Left lung (tissue), 4 donors: ENCODE measurements at regions not wholly inside any gene's neighbourhood (a gene's known extent, or its start where the extent isn't known, plus 50 kb on each side); places are given as distances from the start of the nearest gene placed in this dataset.

Source experiments
- ATAC-seq: fragments of 200-7000 bp; cut with Tn5 transposase; one replicate; pipeline ENCODE4 v1.9.1; 2020; ENCODE audit warnings: moderate library complexity
- DNase-seq, 4 donors: peaks; one replicate each; pipeline ENCODE4 v3.0.0-alpha.2; 2013 to 2020
- H3K27ac ChIP-seq, 2 donors: fragments of 200-600 bp; sonication (generic) in 1 of 2; one replicate each; pipeline versions ENCODE4 v1.5.0 to v1.8.0; 2020 to 2021
- H3K27me3 ChIP-seq, 2 donors: fragments of 200-600 bp; sonication (generic) in 1 of 2; one replicate each; pipeline versions ENCODE4 v1.5.0 to v1.8.0; 2020 to 2021
- H3K36me3 ChIP-seq, 2 donors: fragments of 200-600 bp; sonication (generic) in 1 of 2; one replicate each; pipeline versions ENCODE4 v1.5.0 to v1.8.0; 2020 to 2021
- H3K4me1 ChIP-seq, 2 donors: fragments of 200-600 bp; one replicate each; pipeline ENCODE4 v1.8.0; 2021
- H3K4me3 ChIP-seq, 2 donors: fragments of 200-600 bp; sonication (generic) in 1 of 2; one replicate each; pipeline versions ENCODE4 v1.5.0 to v1.8.0; 2020 to 2021; ENCODE audit warnings: mild to moderate bottlenecking in 1 of 2
- H3K9me3 ChIP-seq, 2 donors: fragments of 200-600 bp; sonication (generic) in 1 of 2; one replicate each; pipeline versions ENCODE4 v1.5.0 to v1.8.0; 2020 to 2021
- intact Hi-C, 2 donors: fragments of 100-400 bp; cut with DNase I; formaldehyde crosslinking; loops; one replicate each; pipeline versions ENCODE4 v1.11.2 to v1.14.2; 2022
- TF ChIP-seq, protein P1 (sequence below), 2 donors: fragments of 200-600 bp; sonication (generic) in 1 of 2; IDR thresholded peaks; one replicate each; pipeline versions ENCODE4 v1.5.0 to v1.8.0; 2021; ENCODE audit warnings: antibody characterized with exemption in 2 of 2
- donor health status: DM: no; HTN: yes; CAD: no.
- donor health status: DM: no; HTN: no; CAD: no.

DNA sequence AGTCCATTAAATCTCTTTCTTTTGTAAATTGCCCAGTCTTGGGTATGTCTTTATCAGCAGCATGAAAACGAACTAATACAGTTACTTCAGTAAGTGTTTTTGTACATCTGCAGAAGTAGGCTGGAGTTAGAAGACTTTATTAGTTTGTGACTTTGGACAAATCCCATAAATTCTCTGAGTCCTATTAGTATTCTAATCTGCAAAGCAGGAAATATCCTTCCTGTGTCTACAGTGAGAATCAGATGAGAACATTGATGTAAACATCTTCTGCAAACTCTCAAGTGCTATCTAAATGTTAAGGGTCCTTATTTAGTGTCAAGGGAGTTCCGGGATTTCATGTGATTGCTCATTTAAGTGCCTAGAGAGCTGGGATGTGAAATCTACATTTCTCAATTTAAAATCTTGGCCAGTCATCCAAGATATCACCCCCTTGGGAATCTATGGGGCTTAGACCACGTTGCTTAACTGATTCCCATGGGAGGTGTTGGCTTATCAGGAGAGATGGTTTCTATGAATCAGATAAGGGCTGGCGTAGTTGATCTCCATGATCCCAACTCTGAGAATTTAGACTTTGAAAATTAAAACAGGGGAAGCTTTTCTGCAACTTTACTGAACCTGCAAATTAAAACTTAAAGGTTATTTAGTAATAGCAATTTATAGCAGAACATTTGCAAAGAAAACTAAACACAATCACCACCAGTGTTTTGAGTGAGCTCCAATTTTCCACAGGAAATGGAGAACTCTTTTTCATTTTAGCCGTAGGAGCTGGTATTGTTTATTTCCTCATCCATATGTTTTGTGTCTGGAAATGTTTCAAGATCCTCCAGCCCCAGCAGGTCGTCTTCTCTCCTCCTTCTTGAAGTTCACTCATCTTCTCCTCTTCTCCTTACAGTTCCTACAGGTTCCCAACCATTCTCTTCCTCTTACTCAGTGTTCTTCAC lies 241.6 kb upstream of the CD180 start:
- H3K27me3 ChIP-seq = no peaks in the 10 kb centered on the region
- H3K9me3 ChIP-seq = no peaks in the 10 kb centered on the region
- ATAC-seq (peak; percentile 30), DNase-seq (peak in 2 of 4 donors; percentile 23 to 30)
- peaks cover 0 to 5% of the 10 kb centered on the region in 2 donors for H3K4me1 ChIP-seq
- H3K4me3 ChIP-seq = no peak overlapping the region
- H3K27ac ChIP-seq = no peak overlapping the region
- intact Hi-C loops = no loop called here
- no peaks in the 10 kb centered on the region for H3K36me3 ChIP-seq
- TF ChIP-seq, protein P1, sequence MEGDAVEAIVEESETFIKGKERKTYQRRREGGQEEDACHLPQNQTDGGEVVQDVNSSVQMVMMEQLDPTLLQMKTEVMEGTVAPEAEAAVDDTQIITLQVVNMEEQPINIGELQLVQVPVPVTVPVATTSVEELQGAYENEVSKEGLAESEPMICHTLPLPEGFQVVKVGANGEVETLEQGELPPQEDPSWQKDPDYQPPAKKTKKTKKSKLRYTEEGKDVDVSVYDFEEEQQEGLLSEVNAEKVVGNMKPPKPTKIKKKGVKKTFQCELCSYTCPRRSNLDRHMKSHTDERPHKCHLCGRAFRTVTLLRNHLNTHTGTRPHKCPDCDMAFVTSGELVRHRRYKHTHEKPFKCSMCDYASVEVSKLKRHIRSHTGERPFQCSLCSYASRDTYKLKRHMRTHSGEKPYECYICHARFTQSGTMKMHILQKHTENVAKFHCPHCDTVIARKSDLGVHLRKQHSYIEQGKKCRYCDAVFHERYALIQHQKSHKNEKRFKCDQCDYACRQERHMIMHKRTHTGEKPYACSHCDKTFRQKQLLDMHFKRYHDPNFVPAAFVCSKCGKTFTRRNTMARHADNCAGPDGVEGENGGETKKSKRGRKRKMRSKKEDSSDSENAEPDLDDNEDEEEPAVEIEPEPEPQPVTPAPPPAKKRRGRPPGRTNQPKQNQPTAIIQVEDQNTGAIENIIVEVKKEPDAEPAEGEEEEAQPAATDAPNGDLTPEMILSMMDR (IDR thresholded peaks at IDR 0.05) = no peak

DNA sequence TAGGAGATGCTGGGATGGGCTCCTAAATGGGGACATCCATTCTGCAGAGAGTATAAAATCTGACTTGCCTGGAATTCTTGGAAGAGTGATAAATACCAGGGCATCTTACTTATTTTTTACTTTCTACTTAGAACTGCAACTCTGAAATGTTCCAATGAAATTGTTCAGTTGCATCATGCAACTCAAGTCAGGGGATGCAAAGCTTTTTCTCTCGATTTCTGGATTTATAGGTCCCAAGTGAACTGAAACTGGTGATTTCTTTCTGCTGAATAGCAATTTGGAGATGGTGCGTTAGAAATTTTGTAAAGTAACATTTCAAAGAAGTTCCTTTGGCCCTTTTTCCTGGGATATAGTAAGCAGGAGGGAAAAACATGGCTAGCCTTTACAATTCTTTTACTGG lies 238.4 kb upstream of the CD180 start:
- TF ChIP-seq, protein P1 (IDR thresholded peaks at IDR 0.05) = no peak

DNA sequence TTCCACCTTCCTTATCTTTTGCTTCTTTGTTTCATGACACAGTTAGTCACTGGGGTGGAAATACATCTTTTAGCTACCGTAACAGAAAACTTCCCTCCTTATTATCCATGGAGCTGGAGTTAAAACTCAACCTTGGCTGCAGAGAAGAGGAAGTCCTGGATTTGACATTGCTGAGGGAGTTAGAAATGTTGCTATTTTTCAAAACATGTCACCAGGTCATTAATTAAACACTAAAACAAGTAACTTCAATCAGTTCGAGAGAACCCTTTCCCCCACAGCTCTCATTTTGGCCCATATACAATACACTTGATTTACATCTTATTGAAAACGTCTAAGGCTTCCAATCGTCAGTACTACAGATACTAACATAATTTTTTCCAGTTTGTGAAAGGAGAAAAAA lies 237.9 kb upstream of the CD180 start:
- ATAC-seq (no peak), DNase-seq (no peak)
- Histone ChIP-seq H3K27ac (no peak overlapping the region), H3K36me3 (no peaks in the 10 kb centered on the region), H3K27me3 (no peaks in the 10 kb centered on the region), H3K4me3 (no peak overlapping the region), H3K4me1 (peaks cover 0 to 5% of the 10 kb centered on the region in 2 donors), H3K9me3 (no peaks in the 10 kb centered on the region)
- intact Hi-C loops = no loop called here
- TF ChIP-seq, protein P1 (IDR thresholded peaks at IDR 0.05) = no peak

More for the DNA sequence above, 238.4 kb upstream of the CD180 start:
- no peak for DNase-seq
- no peak for ATAC-seq
- intact Hi-C loops = no loop called here
- H3K4me3 ChIP-seq = no peak overlapping the region
- no peaks in the 10 kb centered on the region for H3K9me3 ChIP-seq
- no peaks in the 10 kb centered on the region for H3K27me3 ChIP-seq
- H3K36me3 ChIP-seq = no peaks in the 10 kb centered on the region
- peaks cover 0 to 5% of the 10 kb centered on the region in 2 donors for H3K4me1 ChIP-seq
- H3K27ac ChIP-seq = no peak overlapping the region

DNA sequence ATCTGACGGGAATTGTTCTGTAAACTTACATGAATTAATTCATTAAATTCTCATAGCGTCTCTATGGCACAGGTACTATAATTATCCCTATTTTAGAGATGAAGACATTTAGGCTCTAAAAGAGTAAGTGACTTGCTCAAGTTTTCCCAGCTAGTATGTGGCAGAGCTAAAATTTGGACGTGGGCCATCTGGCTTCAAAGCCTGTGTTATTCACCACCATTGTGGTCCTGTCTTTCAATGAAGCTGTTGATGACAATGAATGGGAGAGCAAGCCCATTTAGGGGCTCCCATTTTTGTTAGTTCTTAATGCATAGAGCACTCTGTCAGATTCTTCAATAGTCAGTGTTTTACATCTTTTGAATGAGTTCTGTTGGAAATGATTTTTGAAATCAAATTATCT lies 236.0 kb upstream of the CD180 start:
- DNase-seq (no peak), ATAC-seq (no peak)
- no peaks in the 10 kb centered on the region for H3K4me1 ChIP-seq
- H3K36me3 ChIP-seq = no peaks in the 10 kb centered on the region
- H3K9me3 ChIP-seq = no peaks in the 10 kb centered on the region
- H3K27ac ChIP-seq = no peak overlapping the region
- TF ChIP-seq, protein P1 (IDR thresholded peaks at IDR 0.05) = no peak
- H3K27me3 ChIP-seq = no peaks in the 10 kb centered on the region
- H3K4me3 ChIP-seq = no peak overlapping the region
- intact Hi-C loops = no loop called here

DNA sequence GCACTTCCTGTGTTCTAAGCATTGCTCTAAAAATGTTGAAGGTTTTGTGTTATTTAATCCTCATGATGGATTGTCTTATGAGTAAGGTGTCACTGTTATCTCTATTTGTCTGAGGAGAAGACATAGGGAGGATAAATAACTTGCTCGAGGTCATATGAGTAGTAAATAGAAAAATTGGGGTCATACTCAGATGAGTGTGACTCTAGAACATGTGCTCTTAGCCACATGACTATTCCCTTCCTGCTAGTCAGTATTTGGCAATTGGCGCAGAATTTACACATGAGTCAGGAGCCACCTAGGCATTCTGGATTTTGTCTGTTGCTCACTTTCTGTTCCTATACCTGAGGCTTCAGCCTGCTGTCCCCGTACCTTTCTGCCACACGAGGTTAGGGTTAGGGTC lies 234.6 kb upstream of the CD180 start:
- no peak overlapping the region for H3K27ac ChIP-seq
- TF ChIP-seq, protein P1 (IDR thresholded peaks at IDR 0.05) = no peak
- DNase-seq (no peak), ATAC-seq (no peak)
- H3K27me3 ChIP-seq = no peaks in the 10 kb centered on the region
- H3K4me3 ChIP-seq = no peak overlapping the region
- H3K36me3 ChIP-seq = no peaks in the 10 kb centered on the region
- no peaks in the 10 kb centered on the region for H3K4me1 ChIP-seq
- H3K9me3 ChIP-seq = no peaks in the 10 kb centered on the region
- intact Hi-C loops = no loop called here
